ENCODE measurements at regions not wholly inside any gene's neighbourhood (a gene's known extent, or its start where the extent isn't known, plus 50 kb on each side); places are given as distances from the start of the nearest gene placed in this dataset.

DNA sequence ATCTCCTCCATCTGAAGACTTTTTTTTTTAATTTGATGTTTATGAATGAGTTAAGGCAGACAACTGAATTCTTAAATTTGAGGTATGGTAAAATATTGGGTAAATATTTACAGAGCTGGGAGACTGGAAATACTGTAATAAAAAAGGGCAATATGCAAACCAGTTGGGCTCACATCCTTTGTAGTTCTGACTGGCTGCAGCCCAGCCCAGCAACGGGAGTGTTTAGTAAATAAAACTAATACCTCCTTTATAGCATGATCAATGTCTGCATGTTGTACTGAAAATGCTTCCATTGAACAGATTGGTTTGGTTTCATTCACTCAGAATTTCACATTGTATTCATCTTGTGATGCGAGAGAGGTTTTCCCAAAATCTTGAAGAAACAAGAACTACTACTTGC is 365.0 kb downstream of the DMRT2 start:
- DNase-seq (ENCODE audit: low spot score), result no peak

DNA sequence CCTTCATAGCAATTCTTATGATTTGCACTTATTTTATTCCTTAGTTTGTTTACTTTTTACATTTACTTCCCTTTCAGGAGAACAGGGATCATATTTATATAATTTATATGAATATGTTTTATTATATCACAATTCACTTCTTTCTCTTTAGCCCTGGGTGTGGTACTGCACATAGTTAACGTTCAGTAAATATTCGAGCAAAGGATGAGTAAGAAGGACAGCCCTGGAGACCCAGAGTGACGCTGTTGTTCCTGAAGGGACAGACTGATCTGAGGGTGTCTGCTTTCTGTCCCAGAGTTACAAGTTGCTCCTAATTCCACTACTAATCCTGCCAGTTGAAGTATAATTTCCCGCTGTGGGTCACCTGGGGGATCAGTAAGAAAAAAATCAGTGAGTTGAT is 366.1 kb downstream of the DMRT2 start:
- DNase-seq (ENCODE audit: low spot score), result no peak

DNA sequence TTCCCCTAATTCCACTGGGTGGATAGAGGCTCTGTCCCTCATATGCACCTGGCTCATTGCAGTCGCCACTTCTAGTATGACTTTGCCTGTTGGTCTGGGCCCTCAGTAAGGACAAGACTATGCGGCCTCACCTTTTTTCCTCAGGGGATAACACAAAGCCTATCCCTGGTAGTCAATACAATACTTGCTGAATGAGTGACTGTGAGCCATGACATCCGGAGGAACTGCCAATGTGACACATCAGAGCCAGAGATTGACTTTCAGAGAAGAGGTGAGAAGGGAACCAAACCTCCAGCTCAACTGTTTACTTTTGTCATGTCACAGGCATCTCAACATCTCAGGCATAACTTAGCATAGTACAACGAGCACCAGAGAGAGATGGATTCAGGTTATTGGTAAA is 371.3 kb downstream of the DMRT2 start:
- no peak for DNase-seq (ENCODE audit: low spot score)

DNA sequence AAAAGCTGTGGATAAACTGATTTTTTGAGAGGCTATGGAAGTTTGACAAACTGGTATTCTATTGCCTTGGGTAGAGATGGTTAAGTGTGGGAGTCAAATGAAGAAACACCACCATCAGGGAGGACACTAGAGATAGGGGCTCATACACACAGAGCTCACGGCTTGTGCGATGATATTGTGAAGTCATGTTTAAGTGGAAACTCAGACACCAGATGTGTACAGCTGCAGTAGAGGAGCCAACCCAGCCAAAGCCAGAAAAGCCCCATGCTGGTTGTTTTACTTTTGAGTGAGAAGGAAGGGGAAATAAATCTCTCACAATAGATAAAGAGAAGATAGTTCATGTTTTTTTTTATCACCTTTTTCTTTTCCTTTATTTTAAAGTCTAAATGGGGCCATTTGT is 377.7 kb downstream of the DMRT2 start:
- DNase-seq (ENCODE audit: low spot score), result no peak

DNA sequence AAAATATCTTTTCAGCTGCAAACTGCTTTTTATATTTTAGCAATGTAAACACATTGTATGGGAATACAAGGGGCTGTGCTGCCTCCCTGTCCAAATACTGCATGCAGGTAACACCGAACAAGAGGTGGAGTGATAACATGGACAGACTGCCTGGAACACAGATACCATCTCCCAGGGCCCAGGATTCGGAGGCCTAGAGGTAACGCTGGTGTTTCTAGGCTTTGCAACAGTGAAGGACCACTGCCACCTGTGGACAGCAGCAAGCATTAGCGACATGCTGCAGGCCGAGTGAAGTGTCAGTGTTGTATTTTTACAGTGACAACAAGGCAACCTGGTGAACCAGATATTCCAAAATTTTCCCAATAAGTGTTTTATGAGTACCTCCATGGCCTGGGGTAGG is 379.1 kb downstream of the DMRT2 start:
- no peak for DNase-seq (ENCODE audit: low spot score)

DNA sequence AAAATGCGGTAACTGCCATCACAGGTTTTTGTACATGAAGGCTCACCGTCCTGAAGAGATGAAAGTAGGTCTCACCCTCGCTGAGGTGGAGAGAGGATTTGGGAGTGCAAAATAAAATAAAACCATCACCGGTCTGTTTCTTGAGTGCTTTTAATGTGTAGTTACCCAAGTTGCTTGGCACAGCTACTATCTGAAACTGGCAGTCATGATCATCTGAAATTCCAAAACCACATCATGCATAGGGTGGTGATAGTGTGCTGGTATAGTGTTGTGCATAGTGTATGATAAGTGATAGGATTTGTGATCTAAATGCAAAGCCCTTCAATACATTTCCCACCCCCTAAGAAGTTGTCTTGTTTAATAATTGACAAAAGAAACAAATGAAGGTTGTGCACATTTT is 381.3 kb downstream of the DMRT2 start:
- no peak for DNase-seq (ENCODE audit: low spot score)

DNA sequence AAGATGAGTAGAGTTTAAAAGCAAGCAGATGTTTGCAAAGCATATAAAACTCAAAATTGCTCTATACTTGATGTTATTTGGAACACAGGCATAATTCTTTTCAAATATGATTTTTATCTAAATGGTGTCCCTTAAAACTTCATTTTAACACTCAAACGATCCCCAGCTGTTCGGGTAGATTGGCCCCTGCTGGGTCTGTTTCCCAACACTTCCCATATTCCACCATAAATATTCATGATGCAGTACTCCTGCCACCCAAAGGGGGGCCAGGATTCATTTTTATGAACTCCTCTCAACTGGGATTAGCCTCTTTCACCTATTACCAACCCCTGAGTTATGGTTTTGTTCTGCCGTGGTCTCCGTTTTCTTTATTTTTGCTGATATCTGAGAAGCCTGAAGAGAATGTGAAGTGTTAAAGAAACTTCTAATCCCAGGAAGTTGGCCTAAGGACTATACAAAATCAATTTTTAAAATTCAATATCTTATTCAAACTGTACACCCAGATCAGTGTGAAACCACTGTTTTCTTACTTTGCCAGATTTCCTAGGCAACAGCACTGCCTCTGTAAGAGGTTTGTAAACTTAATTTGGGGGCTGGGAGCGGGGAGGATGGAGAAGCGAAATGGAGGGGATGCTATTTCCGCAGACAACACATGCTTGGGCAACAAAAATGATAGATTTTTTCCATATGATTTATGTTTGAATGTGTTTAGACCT is 384.1 kb downstream of the DMRT2 start:
- DNase-seq (ENCODE audit: low spot score), result no peak

DNA sequence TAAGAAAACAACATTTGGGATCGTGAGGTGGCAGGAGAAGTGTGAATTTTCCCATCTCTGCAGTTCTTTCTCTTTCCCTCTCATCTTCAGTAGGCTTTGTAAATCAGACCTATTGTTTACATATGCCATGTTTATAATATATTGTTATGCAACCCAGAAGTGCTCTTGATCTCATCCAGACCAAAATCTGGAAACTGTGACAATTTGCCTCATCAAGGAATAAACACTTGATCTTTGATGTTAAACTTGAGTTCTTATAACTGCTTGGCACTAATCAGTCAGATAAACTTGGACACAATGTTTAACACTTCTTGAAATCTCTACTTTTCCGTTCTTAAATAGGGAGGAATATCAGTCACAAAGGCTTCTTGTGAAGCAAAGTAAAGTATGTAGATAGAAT is 384.7 kb downstream of the DMRT2 start:
- no peak for DNase-seq (ENCODE audit: low spot score)

DNA sequence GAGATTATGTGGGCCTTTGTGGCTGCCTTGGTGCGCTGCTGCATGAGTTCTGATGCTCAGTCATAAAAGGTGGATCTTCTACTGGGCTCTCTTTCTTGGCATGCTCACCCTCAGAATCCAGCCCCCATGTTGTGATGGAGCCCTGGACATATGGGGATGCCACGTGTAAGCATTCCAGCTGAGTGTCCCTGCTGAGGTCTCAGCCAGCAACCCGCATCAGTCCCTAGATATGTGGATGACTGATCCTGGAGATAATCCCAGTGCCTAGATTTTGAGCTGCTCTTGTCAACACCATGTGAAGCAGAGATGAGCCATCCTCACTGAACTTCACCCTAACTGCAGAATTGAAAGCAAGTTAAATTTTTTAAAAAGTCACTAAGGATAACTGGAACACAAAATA is 390.1 kb downstream of the DMRT2 start:
- DNase-seq (ENCODE audit: low spot score), result no peak

DNA sequence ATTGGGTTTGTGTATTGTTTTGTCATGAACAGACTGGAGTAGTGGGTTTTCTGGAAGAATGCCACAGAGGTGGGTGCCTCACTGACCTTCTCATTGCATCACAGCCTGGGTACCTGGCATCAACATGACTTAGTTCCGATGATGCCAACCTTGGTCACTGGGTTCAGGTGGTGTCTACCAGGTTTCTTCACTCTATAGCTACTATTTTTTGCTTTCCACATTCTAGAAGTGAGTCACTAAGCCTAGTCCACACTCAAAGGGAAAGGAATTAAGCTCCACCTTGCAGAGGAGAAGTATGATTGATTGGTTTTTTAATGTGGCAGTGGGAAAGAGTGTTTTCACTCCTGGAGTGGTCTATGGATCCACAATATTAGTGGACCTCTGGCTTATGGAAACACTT is 391.9 kb downstream of the DMRT2 start:
- no peak for DNase-seq (ENCODE audit: low spot score)

DNA sequence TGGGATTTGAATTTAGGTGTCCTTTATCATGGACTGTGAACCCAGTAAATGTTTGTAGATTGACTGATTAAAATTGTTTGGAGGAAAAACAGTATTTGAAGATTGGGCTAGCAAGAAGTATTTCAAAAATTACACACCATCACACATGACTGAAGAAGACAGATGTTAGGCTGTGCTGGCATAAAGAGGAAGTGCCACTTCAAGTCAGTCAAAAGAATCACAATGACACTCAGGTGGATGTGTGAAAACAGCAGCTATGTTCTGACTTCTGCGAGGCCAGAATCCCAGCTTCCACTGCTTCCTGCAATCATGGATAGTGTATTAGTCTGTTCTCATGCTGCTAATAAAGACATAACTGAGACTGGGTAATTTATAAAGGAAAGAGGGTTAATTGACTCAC is 393.3 kb downstream of the DMRT2 start:
- DNase-seq (ENCODE audit: low spot score), result no peak

DNA sequence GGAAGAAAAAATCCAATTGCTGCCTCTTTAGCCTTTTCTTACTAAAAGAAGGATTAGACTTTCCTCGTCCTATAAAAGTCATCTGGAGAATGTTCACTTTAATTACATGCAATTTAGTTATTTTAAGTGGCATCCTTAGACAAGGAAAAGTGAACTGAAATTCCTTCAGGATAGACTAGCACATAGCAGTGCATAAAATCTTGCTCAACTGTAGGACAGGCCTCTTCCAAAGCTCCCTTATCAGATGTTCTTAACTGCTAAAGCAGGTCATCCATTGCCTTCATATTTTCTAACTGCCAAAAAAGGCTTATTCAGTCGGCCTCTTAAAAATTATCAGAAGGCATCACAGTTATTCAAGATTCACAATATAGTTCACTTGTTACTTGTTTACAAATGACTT is 396.5 kb downstream of the DMRT2 start:
- no peak for DNase-seq (ENCODE audit: low spot score)

DNA sequence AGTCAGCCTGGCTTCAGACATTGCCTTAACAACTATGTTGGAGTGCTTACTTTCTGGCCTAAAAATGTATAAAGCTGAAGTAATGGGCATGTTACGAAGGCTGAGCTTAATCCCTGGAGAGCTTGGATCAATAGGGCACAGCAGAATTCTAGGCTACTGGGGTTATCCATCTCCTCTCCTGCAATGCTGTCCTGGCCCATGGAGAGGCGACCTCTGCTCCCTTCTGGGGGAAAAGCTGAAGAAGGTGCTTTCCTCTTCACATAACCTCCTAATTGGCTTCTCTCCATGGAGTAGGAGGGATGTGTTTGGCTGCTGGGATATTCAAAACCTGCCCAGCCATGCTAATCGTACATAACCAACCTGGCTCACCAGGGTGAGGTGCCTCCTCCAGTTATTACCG is 403.5 kb downstream of the DMRT2 start:
- DNase-seq (ENCODE audit: low spot score), result no peak

DNA sequence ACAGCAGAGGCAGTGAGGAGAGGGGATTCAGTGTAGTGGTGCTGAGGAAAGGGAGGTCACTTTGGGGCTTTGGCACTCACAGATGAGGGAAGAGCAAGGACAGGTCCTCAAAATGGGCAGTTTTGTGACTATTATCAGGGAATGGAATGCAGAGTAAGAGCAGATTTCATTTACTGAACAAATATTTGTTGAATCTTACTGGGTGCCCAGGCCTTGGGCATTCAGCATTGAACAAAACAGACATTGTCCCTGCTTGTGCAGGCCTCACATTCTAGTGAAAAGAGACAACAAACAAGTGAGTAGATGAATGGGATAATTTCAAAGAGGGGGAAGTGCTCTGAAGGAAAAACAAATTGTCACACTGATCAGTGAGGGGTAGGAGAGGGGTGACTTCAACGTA is 404.1 kb downstream of the DMRT2 start:
- no peak for DNase-seq (ENCODE audit: low spot score)

DNA sequence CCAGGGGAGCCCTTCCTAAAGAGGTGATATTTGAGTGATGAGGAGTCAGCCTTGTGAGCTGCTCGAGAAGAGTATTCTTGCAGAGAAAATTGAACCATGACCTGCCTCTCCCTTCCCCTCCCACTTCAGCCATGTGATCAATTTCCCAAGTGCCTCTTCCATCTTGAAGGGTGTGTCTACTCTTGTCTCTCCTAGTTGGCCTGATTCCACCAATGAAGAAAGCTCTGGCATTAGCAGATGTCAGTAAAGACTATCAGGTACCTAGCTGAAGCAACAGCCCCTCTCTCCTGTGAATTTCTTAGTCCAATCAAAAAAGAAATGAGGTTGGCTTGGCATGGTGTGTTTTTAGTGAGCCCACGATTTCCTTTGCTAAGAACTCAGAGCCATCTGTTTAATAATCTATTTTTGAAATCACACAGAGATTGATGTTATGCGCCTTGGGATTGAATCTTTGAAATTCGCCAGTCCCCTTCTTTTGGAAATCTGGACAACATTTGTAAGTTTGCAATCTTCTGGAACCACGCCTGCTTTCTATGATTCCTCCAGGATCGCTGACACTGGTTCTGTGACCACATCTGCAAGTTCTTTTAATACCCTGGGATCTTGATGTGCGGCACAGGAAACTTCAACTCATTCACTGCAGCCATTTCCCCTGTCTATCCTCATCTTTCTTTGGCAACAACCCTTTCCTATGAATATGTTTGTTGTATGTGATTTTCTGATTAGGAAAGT is 404.6 kb downstream of the DMRT2 start:
- no peak for DNase-seq (ENCODE audit: low spot score)

DNA sequence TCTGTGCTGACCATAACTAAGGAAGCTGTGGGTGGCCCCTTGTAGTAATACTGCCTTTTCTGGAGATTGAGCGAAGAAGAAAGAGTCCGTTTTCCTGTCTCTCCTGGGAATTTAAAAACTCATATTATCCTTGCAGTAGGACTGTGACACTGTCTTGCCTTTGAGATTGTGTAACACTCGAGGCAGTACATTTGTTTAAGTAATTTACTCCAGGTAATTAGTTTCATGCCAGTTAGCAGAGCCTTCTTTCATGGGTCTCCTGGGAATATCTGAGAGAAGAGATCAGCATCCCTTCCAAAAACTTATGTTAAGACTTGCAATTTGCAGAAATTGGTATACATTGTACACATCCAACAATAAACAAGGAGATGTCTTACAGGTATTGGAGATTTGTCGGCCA is 405.6 kb downstream of the DMRT2 start:
- DNase-seq (ENCODE audit: low spot score), result no peak

DNA sequence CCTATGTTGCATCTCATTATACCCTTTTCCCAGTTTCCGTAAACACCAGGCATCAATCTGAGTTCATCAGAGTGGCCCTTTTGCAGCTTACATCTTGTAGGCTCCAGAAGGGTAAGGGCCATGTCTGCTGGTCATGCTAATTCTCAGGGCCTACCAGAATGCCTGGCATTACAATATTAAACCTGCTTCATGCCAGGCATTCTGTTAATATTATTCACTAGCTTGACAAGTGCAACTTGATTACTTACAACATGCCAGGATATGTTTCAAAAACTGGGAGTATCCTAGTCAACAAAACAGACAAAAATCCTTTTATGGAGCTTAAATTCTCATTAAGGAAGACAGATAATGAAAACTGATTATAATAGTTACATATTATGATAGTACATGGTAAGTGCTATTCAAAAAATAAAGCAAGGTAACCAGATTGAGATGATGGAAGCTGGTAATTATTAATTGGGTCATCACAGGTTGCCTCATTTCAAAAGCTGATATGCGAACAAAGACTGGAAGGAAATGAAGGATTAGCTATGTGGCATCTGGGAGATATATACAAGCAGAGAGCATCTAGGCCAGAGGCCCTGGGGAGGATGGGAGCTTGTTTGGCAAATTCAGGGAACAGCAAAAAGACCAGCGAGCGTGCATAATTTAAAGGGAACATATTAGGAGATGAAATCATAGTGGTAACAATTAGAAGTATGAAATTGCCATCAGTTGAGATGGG is 406.3 kb downstream of the DMRT2 start:
- DNase-seq (ENCODE audit: low spot score), result no peak

DNA sequence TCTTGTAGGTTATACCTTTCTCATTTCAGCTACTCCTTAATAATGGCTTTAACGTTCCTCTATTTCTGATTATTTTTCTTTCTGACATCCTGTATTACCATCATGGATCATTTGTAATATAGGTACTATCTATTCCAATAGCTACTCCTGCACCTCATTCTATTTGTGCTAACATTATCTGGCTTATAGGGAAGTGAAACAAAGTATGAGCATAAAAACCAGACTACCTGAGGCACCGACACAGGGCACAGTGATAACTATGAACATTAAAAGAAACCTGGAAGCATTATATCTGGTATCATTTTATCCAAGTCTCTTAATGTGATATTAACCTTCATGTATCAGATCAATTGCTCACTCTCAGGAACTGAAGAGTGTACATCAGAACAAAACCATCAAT is 407.3 kb downstream of the DMRT2 start:
- no peak for DNase-seq (ENCODE audit: low spot score)

DNA sequence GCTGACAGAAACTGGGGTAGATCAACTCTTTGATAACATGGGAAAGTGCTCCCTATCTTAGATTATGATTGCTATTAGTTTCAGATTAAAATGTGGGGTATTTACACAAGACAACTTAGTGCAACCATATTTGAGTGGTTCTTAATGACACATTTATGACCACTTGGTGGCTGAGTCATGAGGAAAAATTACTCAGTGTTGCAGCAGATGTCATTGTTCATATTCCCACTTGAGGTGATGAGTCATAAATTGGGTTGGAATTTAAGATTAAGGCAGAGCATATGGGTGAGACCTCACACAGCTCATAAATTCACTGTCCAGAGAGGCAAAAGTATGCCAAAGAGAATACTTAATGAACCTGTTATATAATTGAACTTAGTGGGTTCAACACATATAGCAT is 408.3 kb downstream of the DMRT2 start:
- no peak for DNase-seq (ENCODE audit: low spot score)

DNA sequence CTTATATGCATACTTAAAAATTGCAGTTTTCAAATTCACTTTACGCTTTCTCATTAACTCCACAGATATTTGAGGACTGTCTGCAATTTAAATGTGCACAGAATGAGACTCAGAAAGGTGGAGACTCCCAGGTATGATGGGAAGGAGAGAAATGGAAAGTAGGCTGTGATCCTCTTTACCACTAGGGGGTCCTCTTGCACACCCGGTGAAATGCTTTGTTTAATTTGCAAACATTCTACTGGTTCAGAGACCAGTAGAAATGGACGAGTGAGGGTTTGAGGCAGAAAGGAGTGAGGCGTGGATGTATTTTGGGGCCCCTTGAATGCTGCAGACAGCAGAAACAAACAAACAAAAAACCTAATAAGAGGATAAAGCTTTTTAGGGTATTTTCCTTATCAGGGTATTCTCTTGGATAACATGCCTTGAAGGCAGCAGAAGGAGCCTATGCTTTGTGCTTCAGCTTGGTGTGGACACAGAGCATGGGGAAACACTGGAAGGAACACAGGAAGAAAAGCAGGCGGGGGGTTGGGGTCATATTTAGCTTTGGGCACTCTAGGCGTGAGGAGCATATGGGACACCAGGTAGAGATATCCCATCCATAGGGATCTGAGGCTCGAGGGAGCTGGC is 410.1 kb downstream of the DMRT2 start:
- DNase-seq (ENCODE audit: low spot score), result no peak

DNA sequence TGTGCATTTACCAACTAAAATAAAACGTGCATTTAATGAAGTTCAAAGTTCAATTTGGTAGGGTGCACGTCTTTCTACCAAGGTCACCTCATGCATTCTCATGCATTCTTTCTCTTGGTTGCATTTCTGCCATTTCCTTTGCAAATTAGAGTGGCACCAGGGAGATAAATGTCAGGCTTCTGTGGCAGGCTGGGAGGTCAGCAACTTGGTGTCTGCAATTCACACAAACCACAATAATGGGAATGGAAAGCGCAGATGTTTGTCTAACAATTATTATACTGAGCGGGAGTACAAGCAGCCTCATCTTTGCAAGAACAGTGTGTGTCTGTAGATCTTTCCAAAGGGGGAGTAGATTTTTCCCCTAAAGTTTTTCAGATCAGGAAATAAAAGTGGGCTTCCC is 411.7 kb downstream of the DMRT2 start:
- DNase-seq (ENCODE audit: low spot score), result no peak

DNA sequence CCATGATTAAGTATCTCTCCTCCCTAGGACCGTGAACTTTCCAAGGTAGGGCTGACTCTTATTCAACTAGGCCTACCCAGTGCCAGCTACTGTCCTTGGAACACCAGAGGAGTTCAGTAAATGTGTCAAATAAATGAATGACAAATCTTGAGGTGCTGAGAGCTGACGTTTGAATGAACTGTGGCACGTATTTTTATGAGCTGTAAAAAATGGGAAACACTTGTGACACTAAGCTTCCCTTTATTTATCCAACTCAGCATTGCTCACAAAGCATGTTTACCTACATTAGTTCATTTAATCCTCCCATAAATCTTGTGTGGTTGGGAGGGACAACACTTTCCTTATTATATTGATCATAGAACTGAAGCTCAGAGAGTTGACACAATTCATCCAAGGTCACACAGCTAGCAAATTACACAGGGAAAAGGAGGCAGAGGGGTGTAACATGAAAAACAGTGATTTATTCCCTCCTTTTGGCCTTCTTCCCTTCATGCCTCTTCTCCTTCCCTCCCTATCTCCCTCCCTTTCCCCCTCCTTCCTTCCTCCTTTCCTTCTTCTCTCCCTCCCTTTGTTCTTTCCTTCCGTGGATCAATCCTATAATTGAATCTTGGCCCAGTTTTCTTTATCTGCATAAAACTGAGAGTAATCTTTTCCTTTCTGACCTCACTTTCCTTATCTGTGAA is 412.6 kb downstream of the DMRT2 start:
- DNase-seq (ENCODE audit: low spot score), result no peak
